ENCODE measurements at regions not wholly inside any gene's neighbourhood (a gene's known extent, or its start where the extent isn't known, plus 50 kb on each side); places are given as distances from the start of the nearest gene placed in this dataset.
"Not testable (repeated sequence)": the region's sequence is repeated elsewhere in the genome, so short reads cannot be mapped to it uniquely, and the experiment has no call there.

DNA sequence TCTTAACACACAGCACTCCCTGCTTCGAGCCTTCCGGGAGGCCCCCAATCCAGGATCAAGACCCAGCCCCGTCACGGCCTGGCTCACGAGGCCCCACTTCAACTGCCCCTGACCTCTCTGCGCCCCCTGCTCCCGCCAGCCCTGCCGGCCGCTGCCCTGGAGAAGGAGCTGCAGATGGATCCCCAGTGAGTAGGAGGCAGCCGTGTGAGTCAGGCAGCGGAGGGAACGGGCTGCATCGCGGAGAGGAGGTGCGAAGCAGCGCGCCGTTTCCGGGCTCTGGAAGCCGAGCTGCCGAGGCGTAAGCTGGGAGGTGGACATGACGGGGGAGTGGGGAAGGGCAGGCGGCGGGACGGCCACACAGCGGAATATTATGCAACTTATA lies 133.4 kb downstream of the TPRA1 start:
- DNase-seq: no peak

DNA sequence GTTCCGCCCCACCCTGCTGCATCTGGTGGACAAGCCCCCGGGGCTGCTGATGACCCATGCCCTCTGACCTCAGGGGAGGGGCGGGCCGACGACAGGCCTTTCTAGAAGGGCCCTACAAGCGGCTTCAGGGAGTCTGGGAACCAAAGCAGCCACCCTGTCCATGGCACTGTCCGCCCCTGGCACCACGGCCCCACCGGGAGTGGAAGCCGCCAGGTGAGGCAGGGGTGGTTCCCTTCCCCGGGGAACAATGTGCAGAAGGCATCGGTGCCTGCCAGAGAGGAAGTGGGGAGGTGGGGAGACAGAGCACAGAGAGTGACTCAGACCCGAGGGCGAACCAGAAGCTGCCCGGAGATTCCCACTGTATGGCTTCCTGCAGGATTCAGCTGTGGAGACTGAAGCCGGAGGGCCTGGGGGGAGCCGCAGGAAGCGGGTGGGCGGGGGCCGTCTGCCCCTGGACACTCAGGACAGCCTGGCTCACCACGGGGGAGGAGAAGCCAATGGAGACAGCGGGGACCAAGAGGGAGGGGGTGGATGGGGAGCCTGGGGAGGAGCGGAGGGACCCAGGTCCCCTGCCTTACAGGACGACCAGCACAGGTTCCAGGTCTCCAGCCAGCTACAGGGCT lies 134.0 kb downstream of the TPRA1 start:
- no peak for DNase-seq

DNA sequence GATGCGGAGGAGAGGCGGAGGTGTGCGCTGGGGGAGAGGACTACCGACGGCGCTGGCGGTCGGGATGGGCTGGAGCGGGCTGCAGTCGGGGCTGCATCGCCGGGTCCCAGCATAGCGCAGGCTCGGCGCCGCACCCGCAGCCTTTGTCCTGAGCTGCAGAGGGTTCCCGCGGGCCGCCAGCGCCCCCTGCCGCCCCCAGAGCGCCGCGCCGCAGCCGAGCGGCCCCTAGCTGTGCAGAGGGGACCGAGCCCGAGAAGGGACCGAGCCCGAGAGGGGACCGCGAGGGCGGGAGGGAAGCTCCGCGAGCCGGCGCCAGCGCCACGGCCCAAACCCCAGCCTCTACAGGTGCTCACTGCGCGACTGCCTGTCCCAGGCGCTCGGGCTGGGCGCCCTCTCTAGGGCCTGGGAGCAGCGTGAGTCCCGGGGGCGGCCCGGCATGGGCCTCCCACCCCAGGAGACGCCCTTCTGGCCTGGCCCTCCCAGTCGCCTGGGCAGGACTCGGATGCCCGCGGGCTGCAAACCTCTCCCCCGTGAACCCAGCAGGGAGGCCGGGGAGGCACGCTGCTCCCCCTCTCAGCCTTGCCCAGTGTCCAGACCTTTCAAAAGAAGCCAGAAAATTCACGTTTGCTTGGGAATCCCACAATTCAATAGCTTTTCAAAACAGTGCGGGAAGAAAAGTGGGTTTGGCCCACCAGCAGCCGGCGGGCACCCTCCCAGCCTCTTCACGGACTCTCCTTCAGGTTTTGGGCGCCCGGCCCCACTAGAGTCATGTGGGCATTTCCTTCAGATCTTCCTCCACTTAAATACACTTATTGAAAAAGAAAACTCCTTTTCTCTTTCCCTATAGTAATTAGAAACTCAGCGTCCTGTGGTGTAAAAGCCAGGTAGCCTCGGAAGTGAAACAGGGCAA lies 134.7 kb downstream of the TPRA1 start:
- DNase-seq: peak; percentile 84

DNA sequence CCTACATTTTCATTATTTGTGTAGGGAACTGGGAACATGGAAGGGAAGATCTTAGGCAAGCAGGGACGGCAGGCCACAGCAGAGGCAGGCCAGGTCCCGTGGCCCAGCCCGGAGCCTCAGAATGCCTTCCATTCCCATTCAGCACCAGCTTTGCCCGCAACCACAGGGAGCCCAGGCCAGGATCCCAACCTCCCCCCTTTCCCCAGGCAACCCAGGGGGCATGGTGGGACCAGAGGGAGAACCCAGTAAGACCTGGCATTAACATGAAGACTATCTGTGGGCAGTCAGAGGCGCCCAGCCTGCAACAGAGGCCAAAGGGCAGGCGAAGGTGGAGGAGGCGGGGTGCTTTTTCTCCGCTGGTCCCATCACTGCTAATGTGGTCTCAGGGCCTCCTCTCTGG lies 135.6 kb downstream of the TPRA1 start:
- no peak for DNase-seq

DNA sequence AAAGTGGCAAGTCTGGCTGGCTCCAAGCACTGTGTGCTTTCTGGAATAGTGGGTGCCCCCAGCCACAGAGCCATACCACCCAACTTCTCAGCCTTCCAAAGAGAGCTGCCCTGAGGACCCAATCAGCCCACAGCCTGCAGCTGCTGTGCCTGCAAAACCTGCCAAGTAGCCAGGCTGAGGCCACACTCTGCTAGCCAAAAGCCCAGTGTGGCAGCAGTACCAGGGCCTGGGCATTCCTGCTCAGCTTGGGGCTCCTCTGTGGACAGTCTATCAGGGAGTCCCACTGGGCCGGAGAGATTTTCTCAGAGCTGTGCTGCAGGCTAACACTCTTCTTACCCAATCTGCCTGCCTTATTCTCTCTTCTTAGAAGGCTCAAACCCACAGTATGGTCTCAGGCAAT lies 136.5 kb downstream of the TPRA1 start:
- DNase-seq: no peak

DNA sequence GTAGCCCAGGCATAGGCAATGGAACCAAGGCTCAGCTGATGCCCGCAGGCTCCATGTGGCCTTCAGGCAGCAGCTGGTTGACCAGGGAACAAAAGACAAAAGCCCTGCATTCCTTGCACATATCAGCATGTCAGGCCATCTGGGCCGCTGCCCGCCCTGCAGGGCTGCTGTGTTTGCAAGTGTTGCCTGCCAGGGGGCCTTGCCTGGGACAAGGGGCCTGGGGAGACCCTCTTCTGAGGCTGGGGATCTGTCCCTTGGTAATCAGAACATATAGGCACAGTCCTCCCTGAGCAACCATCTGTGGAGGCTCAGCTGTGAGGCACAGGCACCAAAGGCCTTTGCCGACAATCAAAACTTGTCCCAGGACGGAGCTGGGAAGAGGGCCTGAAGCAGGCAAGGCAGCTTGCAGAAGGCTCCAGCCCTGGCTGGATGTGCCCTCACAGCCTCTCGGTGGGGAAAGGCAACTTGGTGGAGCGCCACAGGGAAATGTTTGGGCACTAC lies 138.2 kb downstream of the TPRA1 start:
- no peak for DNase-seq

DNA sequence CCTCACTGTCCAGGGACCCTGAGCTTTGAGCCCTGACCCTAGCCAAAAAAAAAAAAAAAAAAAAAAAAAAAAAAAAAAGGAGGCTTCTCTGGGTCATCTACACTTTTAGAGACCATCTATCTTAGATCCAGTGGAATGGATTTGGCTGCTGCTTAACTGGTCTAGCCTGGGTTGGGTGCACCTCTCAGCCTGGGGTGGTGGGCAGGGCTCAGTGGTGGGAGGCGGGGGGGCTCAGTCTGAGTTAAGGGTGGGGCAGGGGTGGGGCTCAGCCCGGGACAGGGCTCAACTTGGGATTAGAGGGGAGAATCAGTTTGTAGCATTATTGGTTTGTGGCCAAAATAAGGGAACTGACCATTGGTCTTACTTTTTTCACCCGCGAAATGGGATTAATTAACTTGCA lies 139.2 kb downstream of the TPRA1 start:
- DNase-seq: no peak

DNA sequence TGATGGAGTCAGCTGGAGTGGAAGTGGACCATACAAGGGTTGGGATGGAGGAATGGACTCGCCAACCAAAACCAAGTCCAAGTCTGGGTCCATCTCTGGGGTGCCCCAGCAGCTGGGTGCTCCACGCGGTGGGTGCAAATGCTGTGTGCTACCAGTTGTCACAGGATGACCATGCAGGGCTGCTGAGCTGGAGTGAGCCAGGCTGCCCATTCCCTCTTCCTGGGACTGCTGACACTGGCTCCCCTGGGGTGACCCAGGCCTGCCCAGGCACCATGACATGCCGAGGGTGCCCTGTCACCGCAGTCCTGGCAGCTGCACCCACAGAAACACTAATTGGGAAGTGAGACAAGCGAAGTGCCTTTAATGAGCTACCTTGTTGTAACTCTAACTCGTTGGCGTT lies 140.2 kb downstream of the TPRA1 start:
- DNase-seq: no peak

DNA sequence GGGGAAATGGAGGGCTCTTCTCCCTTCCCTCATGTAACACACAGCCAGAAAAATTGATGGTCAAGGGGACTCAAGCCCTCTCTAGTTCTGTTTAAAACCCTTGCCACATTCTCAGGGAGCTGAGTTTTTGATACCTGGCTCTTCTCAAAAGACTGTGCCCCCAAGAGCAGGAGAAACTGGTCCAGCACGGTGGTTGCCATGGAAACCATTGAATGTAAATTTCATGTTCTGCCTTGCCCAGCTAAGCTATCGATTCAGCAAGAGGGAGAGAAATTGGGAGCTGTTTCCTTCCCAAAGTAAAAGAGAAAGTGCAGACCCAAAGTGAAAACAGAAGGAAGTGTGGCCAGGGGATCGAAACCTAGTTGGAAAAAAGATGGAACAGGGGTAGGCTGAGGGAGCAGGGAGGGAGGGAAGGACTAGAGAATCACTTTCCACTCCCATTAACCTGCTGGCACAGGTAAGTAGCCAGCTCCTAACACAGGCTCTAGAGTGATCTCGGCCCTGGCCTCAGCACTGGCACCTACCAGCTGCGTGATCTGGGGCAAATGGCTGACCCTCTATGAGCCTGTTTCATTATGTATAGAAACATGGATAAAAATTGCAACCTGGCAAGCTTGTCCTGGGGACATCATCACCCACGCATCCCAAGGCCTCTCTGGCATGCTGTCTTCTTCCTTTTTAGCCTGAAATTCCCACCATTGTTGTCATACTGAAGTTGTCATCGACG lies 140.9 kb downstream of the TPRA1 start:
- DNase-seq: peak; percentile 17

DNA sequence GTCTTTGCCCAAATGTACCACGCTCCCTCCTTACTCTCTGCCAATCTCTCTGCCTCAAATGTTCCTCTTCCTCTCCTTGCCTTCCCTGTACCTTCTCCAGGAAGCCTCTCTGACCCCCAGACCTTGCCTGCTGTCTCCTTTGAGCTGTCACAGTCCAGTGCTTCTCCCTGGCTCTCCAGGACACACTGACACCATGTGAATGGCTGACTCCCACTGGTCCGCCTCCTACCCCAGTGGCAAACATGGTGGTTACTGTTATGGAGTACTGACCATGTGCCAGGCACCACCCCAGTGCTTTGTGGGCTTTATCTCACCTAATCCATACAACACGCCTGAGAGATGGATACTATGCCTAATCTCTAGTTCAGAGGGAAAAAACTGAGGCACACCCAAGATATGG lies 141.9 kb downstream of the TPRA1 start:
- DNase-seq: no peak

DNA sequence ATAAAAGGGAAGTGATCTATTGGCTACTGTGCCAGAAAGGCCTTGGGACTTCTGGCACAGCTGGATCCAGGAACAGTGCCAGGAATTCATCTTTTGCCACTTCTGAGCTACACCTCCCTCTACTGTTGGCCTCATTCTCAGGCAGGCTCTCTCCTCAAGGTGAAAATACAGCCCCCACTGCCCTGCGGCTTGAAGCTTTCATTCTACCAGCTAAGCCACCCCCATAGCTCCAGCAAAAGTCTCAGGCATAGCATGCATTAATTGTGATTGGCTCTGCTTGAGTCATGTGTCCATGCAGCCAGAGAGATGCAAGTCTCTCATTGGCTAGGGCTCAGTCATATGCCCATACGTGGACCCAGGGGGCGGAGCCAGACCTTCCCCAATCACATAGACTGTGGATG lies 142.4 kb downstream of the TPRA1 start:
- DNase-seq: peak; percentile 69

DNA sequence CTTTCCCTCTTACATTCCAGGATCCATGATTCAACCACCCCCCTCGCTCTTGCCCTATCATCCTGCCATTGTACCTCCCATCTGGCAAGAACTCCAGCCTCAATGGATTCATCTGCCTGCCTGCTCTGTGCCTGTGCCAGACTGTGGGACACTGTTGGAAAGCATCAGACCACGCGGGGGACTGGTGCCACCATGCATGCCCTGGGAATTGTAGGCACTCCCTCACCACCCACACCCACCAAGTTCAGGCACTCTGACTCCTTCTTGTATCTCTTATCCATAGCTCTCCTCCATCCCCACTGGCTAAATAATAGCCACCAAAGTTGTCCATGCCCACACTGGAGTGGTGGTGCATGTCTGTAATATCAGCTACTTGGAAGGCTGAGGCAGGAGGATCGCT lies 143.8 kb downstream of the TPRA1 start:
- no peak for DNase-seq

DNA sequence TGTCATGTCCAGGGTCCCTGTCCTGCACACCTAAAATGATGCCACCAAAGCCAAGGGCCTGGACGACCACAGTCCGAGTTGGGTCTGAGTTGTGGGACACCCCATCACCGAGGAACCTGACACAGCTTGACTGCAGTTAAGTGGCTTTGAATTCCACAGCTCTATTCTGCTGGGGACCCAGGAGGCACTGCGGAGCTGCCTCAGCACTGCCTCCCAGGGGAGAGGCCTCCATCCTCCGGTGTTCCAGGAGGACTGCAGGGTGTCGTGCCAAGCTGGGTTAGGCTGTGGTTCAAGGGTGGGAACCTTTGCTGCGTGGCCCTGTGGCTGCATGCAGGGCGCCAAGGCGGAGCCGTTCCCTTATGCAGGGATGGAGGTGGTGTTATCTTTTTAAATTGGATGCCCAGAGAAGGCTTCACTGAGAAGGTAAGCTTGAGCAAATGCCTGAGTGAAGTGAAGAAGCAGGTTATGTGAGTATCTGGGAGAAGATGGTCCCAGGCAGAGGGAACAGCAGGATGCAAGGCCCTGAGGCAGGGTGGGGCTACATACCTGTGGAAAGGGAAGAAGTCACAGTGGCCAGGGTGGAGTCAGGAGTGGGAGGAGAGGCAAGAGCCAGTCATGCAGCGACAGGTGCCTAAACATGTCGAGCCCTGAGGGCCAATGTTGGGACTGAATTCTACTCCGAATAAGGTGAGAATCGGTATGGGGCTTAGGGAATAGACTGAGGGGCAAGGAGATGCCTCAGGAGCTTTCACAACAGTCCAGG lies 144.8 kb downstream of the TPRA1 start:
- no peak for DNase-seq

DNA sequence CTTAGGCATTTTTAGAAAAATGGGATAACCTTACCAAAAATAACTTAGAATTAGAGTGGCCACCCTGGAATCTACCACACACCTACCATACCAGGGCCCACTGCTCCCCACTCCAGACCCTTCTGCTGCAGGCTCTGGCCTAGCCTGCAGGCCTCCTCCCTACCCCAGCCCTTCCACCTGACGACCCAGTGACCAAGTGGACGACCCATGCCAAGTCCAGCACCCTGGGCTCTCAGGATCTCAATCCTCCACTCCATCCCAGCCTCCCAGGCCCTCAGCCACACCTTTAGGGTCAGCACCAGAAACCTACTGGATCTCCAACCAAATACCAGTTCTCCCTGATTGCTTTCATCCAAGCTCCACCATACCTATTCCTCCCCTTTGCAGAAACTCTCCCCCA lies 145.8 kb downstream of the TPRA1 start:
- no peak for DNase-seq

DNA sequence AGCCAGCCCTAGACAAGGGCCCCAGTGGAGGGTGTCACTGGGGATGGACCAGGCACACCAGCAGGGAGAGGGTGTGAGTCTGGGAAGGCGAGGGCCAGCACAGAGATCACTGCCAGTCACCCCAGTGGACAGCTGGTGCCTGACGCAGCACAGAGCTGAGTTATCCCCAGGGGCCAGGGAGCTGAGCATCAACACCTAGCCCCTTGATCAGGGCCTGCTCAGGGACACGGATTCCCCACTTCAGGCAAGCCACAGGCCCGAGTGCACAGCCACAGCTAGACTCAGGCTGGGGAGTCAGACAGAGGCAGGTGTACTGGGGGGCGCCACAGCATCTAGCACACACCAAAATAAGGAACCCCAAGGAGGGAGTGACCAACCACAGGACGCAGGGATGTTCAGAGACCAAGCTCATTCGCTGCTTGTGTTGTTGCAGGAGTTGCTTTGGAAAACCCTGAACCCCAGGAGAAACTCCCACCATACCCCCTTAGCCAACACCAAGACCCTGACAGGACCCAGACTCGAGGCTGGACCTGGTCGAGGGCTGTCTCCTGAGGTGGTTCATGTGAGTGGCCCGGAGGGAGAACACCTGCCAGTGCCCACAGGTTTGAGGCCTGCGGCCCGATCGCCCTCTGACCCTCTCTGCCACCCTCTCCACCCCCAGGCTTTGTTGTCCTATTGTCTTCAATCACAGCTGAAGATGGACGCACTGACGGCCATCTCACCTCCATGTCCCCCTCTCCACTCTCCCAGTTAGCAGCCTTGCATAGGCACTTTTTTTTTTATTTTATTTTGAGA lies 146.8 kb downstream of the TPRA1 start:
- no peak for DNase-seq

DNA sequence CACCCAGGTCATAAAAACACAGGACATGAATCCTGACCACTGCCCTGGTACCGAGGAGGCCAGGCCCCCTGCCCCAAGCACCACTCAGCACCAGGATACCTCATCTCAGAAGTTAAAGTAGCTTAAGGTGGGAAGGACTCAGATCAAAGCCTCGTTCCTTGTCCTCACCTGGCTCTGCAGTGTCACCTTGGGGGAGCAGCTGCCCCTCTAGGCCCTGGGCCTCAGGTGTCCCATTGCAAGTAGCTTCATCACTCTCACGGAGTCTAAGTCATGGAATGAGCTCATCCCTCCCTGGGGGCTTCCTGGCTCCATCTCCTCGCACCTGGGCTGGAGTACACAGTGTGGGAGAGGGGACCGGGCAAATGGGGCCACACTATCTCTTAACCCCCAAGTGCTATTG lies 148.0 kb downstream of the TPRA1 start:
- DNase-seq: no peak

DNA sequence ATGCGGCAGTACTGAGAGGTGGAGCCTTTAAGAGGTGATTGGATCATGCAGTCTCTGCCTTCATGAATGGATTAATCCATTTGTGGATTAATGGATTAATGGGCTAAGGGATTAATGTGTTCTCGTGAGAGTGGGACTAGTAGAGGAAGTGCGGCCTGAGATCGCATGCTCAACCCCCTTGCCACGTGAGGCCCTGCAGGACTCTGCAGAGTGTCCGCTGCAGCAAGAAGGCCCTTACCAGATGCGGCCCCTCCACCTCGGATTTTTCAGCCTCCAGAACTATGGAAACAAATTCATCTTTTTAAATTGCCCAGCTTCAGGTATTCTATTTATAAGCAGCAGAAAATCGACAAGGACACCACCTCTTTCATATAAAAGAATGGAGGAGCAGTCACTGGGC lies 148.8 kb downstream of the TPRA1 start:
- no peak for DNase-seq

DNA sequence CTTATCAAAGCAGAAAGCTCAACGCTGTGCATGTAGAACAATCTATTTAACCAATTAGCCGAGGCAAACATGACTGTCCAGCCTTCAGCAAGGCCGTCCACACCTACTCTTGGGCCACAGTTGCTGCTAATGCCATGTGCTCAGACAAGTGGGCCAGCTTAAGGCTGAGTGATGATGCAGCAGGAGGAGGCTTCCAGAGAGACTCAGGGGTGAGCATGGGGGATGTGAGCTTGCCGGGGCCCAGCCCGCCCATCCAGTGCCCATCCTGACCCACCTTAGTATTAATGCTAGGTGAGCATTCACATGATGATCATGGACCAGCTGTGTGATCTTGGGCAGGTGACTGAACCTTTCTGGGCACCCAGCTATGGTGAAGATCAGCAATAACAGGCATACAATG lies 150.1 kb downstream of the TPRA1 start:
- no peak for DNase-seq

DNA sequence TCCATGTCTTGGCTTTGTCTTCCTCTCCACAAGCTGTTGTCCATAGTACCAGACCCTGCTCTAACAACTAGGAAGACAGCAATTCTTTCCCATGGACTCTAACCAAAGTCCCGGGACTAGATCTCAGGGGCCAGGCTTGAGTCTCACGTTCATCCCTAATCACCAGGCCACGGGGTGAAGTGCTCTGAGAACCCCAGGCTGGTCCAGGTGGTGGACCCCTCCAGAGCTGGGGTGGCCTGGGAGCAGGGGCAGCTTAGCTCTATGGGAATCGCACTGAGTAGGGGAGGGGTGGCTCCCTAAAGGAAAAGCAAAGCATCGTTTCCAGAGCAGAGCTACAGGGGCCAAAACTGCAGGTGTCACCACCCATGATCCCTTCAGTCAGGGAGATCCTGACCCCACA lies 150.9 kb downstream of the TPRA1 start:
- no peak for DNase-seq

DNA sequence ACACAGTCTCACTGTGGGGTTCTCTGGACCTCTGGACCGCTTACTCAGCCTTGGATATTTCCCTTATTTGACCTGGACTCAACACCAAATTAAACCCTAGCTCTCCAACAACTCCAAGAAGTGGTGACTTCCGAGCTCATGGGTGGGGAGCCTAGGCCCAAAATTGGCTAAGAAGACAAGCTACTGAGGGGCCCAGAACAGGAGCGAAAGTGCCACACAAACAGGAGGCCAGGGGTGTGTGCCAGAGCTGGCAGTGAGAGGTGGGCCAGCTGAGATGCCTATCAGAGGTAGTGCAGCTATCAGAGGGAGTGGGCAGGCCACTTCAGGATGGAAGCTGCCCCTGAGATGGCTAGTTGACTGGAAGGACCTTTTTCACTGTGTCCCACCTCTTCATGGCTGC lies 151.1 kb upstream of the PRR20G start:
- DNase-seq: no peak

DNA sequence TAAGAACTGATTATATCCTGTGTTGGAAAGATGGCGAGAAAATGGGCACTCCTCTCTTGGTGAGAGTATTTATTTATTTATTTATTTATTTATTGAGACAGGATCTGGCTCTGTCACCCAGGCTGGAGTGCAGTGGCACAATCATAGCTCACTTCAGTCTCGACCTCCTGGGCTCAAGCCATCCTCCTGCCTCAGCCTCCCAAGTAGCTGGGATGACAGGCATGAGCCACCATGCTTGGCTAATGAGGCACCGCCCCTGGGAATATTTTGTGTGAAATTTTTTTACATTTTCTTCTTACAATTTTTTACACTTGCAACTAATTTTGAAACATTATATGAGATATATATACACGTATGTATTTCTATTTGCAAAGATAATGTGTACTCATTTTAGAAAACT lies 150.5 kb upstream of the PRR20G start:
- no peak for DNase-seq

DNA sequence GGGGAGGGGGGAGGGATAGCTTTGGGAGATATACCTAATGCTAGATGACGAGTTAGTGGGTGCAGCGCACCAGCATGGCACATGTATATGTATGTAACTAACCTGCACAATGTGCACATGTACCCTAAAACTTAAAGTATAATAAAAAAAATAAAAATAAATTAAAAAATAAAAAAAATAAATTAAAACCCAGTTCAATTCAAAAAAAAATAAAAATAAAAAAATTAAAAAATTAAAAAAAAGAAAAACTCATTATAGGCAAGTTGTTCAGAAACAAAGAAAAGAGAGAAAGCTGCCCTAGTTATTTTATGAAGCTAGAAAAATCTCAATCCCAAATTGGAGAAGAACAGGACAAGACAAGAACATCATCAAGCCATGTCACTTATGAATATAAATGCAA lies 147.5 kb upstream of the PRR20G start:
- not testable (repeated sequence) for DNase-seq

Data from NCI-H1105 (cell line).